Lower leg skin (tissue), 3 donors: ENCODE measurements at regions not wholly inside any gene's neighbourhood (a gene's known extent, or its start where the extent isn't known, plus 50 kb on each side); places are given as distances from the start of the nearest gene placed in this dataset.

Experiments used
- CTCF ChIP-seq, 3 donors: fragments of 450-650 bp; IDR thresholded peaks; one replicate each; pipeline ENCODE4 v1.5.1; 2016; ENCODE audit warnings: antibody characterized with exemption in 3 of 3, mild to moderate bottlenecking in 3 of 3, moderate library complexity in 2 of 3
- POLR2A ChIP-seq, 2 donors: fragments of 450-650 bp; IDR thresholded peaks; one replicate each; pipeline ENCODE4 v1.6.1; 2016 to 2017; ENCODE audit warnings: antibody characterized with exemption in 2 of 2, mild to moderate bottlenecking in 1 of 2, moderate library complexity in 1 of 2

GRCh38 chr13:34263681-34264080, 445.7 kb downstream of the RFC3 start:
- TF ChIP-seq CTCF (IDR thresholded peaks at IDR 0.05) = no peak
- no peak for TF ChIP-seq POLR2A (IDR thresholded peaks at IDR 0.05)
